ENCODE measurements at regions not wholly inside any gene's neighbourhood (a gene's known extent, or its start where the extent isn't known, plus 50 kb on each side); places are given as distances from the start of the nearest gene placed in this dataset.
"Not testable (repeated sequence)": the region's sequence is repeated elsewhere in the genome, so short reads cannot be mapped to it uniquely, and the experiment has no call there.

DNA sequence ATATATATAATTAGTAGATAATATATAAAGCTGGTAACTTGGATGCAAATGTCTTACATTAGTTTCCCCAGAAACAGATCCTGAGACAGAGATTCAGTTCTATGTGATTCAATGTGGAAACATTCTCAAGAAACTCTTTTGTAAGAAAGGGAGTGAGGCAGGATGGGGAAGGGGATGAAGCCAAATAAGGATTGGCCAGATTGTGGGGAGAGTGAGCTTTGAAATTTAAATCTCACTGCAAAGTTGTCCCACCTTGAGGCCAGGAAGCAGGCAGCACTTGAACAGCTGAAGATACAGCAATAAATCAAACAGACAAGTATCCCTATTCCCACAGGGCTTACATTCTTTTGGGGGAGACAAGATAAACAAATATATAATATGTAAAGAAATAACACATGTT lies 126.3 kb upstream of the HEY2 start:
- Histone ChIP-seq H4K20me1 (ENCODE audit: low read length) (no peaks in the 10 kb centered on the region), H3K79me2 (ENCODE audit: low read length) (no peaks in the 10 kb centered on the region), H3K4me2 (ENCODE audit: low read length) (no peak overlapping the region), H3F3A (ENCODE audit: low read length, unreplicated experiment) (no peaks in the 10 kb centered on the region), H3K27me3 (ENCODE audit: low read length) (peaks cover 51% of the 10 kb centered on the region), H3K27ac (ENCODE audit: low read length) (no peak overlapping the region), H3K4me3 (ENCODE audit: low read length) (no peak overlapping the region), H2AFZ (ENCODE audit: low read length) (no peak overlapping the region), H3K9me2 (replicated peaks; ENCODE audit: low read length) (no peaks in the 10 kb centered on the region), H3K36me3 (ENCODE audit: low read depth, low read length) (no peaks in the 10 kb centered on the region), H3K4me1 (ENCODE audit: insufficient read depth, low read length) (no peaks in the 10 kb centered on the region), H3K9me3 (ENCODE audit: low read length) (no peaks in the 10 kb centered on the region), H3K9ac (ENCODE audit: low read length) (no peak overlapping the region)
- no TSS peak for BruUV-seq (replicated peaks)
- TF ChIP-seq EZH2 (IDR thresholded peaks at IDR 0.05; ENCODE audit: low read length, unreplicated experiment) (no peak), EZH2phosphoT487 (IDR thresholded peaks at IDR 0.05; ENCODE audit: borderline replicate concordance, low read length) (no peak)
- TF ChIP-seq, protein P1, sequence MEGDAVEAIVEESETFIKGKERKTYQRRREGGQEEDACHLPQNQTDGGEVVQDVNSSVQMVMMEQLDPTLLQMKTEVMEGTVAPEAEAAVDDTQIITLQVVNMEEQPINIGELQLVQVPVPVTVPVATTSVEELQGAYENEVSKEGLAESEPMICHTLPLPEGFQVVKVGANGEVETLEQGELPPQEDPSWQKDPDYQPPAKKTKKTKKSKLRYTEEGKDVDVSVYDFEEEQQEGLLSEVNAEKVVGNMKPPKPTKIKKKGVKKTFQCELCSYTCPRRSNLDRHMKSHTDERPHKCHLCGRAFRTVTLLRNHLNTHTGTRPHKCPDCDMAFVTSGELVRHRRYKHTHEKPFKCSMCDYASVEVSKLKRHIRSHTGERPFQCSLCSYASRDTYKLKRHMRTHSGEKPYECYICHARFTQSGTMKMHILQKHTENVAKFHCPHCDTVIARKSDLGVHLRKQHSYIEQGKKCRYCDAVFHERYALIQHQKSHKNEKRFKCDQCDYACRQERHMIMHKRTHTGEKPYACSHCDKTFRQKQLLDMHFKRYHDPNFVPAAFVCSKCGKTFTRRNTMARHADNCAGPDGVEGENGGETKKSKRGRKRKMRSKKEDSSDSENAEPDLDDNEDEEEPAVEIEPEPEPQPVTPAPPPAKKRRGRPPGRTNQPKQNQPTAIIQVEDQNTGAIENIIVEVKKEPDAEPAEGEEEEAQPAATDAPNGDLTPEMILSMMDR (conservative IDR thresholded peaks at IDR 0.05; ENCODE audit: low read depth, low read length) = no peak
- ATAC-seq = no peak
- DNase-seq = no peak
- CTCF ChIA-PET = no interaction called here
- intact Hi-C loops (cut with micrococcal nuclease) = no loop called here
- POLR2A ChIA-PET (ENCODE audit: unreplicated experiment) = no interaction called here

GRCh38 chr6:125631165-125631564 lies 118.3 kb upstream of the HEY2 start:
- Histone ChIP-seq H4K20me1 (ENCODE audit: low read length) (no peaks in the 10 kb centered on the region), H3K4me1 (ENCODE audit: insufficient read depth, low read length) (no peaks in the 10 kb centered on the region), H3K36me3 (ENCODE audit: low read depth, low read length) (no peaks in the 10 kb centered on the region), H3K9ac (ENCODE audit: low read length) (no peak overlapping the region), H3K9me2 (replicated peaks; ENCODE audit: low read length) (no peaks in the 10 kb centered on the region), H3K4me3 (ENCODE audit: low read length) (no peak overlapping the region), H3K27me3 (ENCODE audit: low read length) (peaks cover 47% of the 10 kb centered on the region), H2AFZ (ENCODE audit: low read length) (no peak overlapping the region), H3K9me3 (ENCODE audit: low read length) (no peaks in the 10 kb centered on the region), H3K27ac (ENCODE audit: low read length) (no peak overlapping the region), H3F3A (ENCODE audit: low read length, unreplicated experiment) (no peaks in the 10 kb centered on the region), H3K4me2 (ENCODE audit: low read length) (no peak overlapping the region), H3K79me2 (ENCODE audit: low read length) (no peaks in the 10 kb centered on the region)
- CTCF ChIA-PET = no interaction called here
- POLR2A ChIA-PET (ENCODE audit: unreplicated experiment) = no interaction called here
- no TSS peak for BruUV-seq (replicated peaks)
- TF ChIP-seq, protein P1 (conservative IDR thresholded peaks at IDR 0.05; ENCODE audit: low read depth, low read length) = no peak
- TF ChIP-seq EZH2 (IDR thresholded peaks at IDR 0.05; ENCODE audit: low read length, unreplicated experiment) (no peak), EZH2phosphoT487 (IDR thresholded peaks at IDR 0.05; ENCODE audit: borderline replicate concordance, low read length) (no peak)
- intact Hi-C loops (cut with micrococcal nuclease) = no loop called here
- ATAC-seq = no peak
- DNase-seq = no peak

- CTCF ChIA-PET; H3K9ac ChIP-seq (ENCODE audit: low read length); intact Hi-C loops (cut with micrococcal nuclease); DNase-seq; ATAC-seq; H4K20me1 ChIP-seq (ENCODE audit: low read length); H3K4me3 ChIP-seq (ENCODE audit: low read length); H3K9me2 ChIP-seq (replicated peaks; ENCODE audit: low read length); H2AFZ ChIP-seq (ENCODE audit: low read length); H3K9me3 ChIP-seq (ENCODE audit: low read length); H3K4me1 ChIP-seq (ENCODE audit: insufficient read depth, low read length); H3K27me3 ChIP-seq (ENCODE audit: low read length); H3K36me3 ChIP-seq (ENCODE audit: low read depth, low read length); POLR2A ChIA-PET (ENCODE audit: unreplicated experiment); H3K79me2 ChIP-seq (ENCODE audit: low read length); H3K4me2 ChIP-seq (ENCODE audit: low read length); H3K27ac ChIP-seq (ENCODE audit: low read length); BruUV-seq (replicated peaks); H3F3A ChIP-seq (ENCODE audit: low read length, unreplicated experiment): not testable (repeated sequence)
Observed at GRCh38 chr6:125636011-125636410, 113.4 kb upstream of the HEY2 start.

Data from PC-3 (cell line).